Epithelial cell of esophagus (primary cell): ENCODE measurements at regions not wholly inside any gene's neighbourhood (a gene's known extent, or its start where the extent isn't known, plus 50 kb on each side); places are given as distances from the start of the nearest gene placed in this dataset.

Experiments used
- DNase-seq: peaks from one replicate; pipeline ENCODE4 v3.0.0; 2010; ENCODE audit warnings: low read depth
- H3K4me3 ChIP-seq: 2 replicates; pipeline ENCODE4 v1.5.1; 2011; ENCODE audit warnings: mild to moderate bottlenecking, low read length, control low read depth
- TF ChIP-seq, protein P1 (sequence below): IDR thresholded peaks from 2 replicates; pipeline ENCODE4 v1.5.1; 2011; ENCODE audit warnings: low read depth, mild to moderate bottlenecking, low read length, control low read depth, inconsistent platforms; ENCODE audit not compliant: insufficient read depth; ENCODE audit errors: missing control alignments

- DNase-seq = peak; percentile 26
- TF ChIP-seq, protein P1, sequence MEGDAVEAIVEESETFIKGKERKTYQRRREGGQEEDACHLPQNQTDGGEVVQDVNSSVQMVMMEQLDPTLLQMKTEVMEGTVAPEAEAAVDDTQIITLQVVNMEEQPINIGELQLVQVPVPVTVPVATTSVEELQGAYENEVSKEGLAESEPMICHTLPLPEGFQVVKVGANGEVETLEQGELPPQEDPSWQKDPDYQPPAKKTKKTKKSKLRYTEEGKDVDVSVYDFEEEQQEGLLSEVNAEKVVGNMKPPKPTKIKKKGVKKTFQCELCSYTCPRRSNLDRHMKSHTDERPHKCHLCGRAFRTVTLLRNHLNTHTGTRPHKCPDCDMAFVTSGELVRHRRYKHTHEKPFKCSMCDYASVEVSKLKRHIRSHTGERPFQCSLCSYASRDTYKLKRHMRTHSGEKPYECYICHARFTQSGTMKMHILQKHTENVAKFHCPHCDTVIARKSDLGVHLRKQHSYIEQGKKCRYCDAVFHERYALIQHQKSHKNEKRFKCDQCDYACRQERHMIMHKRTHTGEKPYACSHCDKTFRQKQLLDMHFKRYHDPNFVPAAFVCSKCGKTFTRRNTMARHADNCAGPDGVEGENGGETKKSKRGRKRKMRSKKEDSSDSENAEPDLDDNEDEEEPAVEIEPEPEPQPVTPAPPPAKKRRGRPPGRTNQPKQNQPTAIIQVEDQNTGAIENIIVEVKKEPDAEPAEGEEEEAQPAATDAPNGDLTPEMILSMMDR = no peak
- no peak overlapping the region for H3K4me3 ChIP-seq
Measured at GRCh38 chr11:119832202-119832935, 103.4 kb upstream of the NECTIN1 start.

- no peak for DNase-seq
- TF ChIP-seq, protein P1 = no peak
Measured at GRCh38 chr11:119831011-119831410, 102.0 kb upstream of the NECTIN1 start.

DNA sequence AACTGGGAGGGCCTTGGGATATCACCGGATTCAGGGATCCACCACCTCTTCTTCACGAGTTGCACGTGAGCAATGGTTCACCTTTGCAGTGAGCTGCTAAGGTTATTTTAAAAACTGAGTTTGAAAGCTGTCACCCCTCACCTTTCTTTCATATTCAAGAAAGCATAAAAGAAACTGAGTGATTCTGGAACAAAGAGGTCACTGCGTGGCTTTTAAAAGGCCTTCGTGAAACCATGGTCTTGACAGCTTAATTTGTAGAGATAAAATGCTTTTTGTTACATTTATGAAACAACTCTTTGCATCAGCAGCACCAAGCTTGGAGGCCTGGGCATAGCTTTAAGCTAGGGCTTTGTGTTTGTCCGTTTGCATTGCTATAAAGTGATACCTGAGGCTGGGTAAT lies 101.4 kb upstream of the NECTIN1 start:
- no peak for DNase-seq
- no peak overlapping the region for H3K4me3 ChIP-seq
- TF ChIP-seq, protein P1 = no peak

More at GRCh38 chr11:119831011-119831410, 102.0 kb upstream of the NECTIN1 start:
- H3K4me3 ChIP-seq = no peak overlapping the region

DNA sequence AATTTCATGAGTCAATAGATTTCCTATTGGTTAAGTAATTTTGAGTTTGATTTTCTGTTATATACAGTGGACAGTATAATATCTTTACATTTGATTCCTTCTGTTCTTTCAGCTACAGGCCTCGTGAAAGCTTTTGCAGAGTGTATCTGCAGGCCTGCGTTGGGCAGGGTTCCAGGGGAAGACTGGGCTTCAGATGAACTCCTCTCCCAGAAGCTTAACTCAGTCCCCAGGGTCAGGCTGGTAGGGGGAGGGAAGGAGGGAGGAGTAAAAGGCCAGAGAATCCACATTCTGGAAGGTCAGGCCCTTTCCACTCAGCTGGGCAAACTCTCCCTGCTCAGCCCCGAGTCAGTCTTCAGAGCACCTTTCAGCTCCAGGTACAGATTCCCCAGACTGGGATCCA lies 100.4 kb upstream of the NECTIN1 start:
- no peak for DNase-seq
- H3K4me3 ChIP-seq = no peak overlapping the region
- TF ChIP-seq, protein P1 = no peak

DNA sequence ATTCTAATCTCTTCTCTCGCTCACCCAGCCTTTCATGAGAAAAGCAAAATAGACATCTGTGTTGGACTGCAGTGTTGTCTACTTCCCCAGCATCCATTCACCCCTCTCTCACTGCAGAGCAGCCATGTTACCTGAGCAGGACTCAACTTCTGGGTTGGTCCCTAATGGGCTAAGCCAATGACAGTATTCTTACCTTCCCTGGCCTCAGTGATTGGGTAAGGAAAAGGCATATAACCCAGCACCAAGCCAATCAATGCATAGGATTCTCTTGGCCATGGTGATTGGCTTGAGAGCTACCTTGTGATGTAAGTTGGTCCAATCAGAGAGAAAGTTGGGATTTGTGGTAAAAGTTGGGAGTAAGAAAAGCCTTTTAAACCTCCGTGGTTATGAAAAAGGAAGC lies 99.8 kb upstream of the NECTIN1 start:
- TF ChIP-seq, protein P1 = no peak

DNA sequence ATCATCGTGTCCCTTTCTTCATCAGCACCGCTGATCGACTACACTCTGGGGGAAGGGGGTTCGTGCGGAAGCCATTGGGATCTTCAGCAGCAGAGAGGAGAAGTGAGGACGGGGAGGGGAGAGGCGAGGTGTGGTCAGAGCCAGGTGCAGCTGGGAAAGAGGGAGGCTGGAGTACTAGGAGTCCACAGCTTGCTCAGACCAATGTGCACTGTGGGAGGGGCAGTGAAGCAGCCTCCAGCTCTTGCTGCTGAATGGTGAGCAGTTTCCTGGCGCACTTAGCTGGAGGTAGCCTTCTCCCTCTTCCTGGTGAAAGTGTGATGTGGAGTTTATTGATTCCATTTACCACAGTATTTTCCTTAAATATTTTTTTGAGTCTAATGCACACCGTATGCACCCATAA lies 99.0 kb upstream of the NECTIN1 start:
- TF ChIP-seq, protein P1 = no peak
- no peak overlapping the region for H3K4me3 ChIP-seq
- DNase-seq = no peak

More for the DNA sequence above, 99.8 kb upstream of the NECTIN1 start:
- no peak for DNase-seq
- no peak overlapping the region for H3K4me3 ChIP-seq

GRCh38 chr11:119827113-119827512 lies 98.1 kb upstream of the NECTIN1 start:
- DNase-seq = no peak
- H3K4me3 ChIP-seq = no peak overlapping the region
- TF ChIP-seq, protein P1 = no peak
